Muscle of leg (tissue), 3 donors: ENCODE measurements at regions not wholly inside any gene's neighbourhood (a gene's known extent, or its start where the extent isn't known, plus 50 kb on each side); places are given as distances from the start of the nearest gene placed in this dataset.
A peak's percentile ranks its signal among the peaks of the same experiment; 100 is the strongest.

Experiments
- DNase-seq: peaks from one replicate; pipeline ENCODE4 v3.0.0; 2013
- H3K27ac ChIP-seq: one replicate; pipeline ENCODE4 v1.5.1; 2013; ENCODE audit warnings: mild to moderate bottlenecking, low read length, control low read depth
- H3K27me3 ChIP-seq: one replicate; pipeline ENCODE4 v1.6.1; 2013; ENCODE audit warnings: low read length; ENCODE audit not compliant: control insufficient read depth, insufficient read depth
- H3K36me3 ChIP-seq: one replicate; pipeline ENCODE4 v1.6.1; 2013; ENCODE audit warnings: low read length; ENCODE audit not compliant: control insufficient read depth, insufficient read depth
- H3K4me1 ChIP-seq: one replicate; pipeline ENCODE4 v1.6.1; 2013; ENCODE audit warnings: low read length; ENCODE audit not compliant: control insufficient read depth, insufficient read depth
- H3K4me3 ChIP-seq: one replicate; pipeline ENCODE4 v1.5.1; 2013; ENCODE audit warnings: low read length, control low read depth
- H3K9me3 ChIP-seq: replicated peaks from 2 replicates; pipeline ENCODE4 v1.6.1; 2013; ENCODE audit warnings: low read depth, low read length; ENCODE audit not compliant: control insufficient read depth
- WGBS: methylation state at CpG from one replicate; pipeline ENCODE4 v1.1.5; 2013; ENCODE audit warnings: missing lambda C conversion rate; ENCODE audit not compliant: insufficient coverage; 5-methylcytosine and 5-hydroxymethylcytosine counted together

DNA sequence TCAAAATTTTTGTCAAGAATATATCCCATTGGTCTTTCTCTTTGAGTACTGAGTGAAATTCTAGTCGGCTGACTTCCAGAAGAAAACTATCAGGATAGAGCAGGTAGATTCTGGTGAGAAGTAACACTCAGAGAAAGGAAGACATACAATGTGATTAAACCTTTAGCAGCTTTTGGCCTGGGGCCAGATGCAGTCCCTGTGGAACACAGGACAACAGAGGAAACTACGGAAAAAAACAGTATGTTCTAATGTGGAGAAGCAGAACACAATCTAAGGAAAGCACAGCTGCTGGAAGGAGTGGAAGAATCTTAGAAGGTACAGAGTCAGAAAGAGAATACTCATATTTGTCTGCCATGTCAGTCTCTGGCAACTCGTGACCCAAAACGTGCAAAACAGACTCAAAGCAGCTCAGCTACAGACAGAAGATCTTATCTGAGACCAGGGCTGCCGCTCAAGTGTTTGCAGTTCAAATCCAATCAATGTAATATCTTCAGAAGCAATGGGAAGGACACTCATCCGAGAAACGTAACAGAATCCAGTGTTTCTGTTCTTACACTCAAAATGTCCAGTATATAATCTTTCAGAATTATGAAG is 283.8 kb downstream of the MRPL39 start:
- no peak overlapping the region for H3K4me3 ChIP-seq
- no peaks in the 10 kb centered on the region for H3K27me3 ChIP-seq
- DNase-seq = peak; percentile 9
- H3K27ac ChIP-seq = no peak overlapping the region
- H3K9me3 ChIP-seq = no peaks in the 10 kb centered on the region
- no peaks in the 10 kb centered on the region for H3K4me1 ChIP-seq
- WGBS = 89% methylated on average over 4 of the region's 7 CpGs
- H3K36me3 ChIP-seq = no peaks in the 10 kb centered on the region

DNA sequence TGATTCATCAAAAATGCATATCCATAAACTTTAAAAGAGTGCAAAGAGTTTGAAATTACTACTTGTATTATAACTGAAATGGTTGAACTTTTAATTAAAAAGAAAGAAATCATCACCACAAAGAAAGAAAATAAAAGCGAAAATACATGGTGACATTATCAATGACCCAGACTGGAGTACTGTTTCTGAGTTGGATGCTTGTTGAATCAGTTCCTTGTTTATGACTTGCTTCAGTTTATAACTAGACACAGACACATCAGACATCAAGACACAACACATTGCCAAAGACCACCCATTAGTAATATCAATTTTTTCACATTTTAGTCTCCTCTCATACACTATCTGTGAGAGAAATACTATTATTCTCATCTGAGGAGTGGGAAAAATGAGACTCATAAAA is 293.0 kb downstream of the MRPL39 start:
- Histone ChIP-seq H3K27ac (no peak overlapping the region), H3K36me3 (no peaks in the 10 kb centered on the region), H3K4me1 (no peaks in the 10 kb centered on the region), H3K27me3 (no peaks in the 10 kb centered on the region), H3K4me3 (no peak overlapping the region), H3K9me3 (no peaks in the 10 kb centered on the region)
- no peak for DNase-seq
- WGBS = no CpG with 5 or more reads among the region's 1 CpG

DNA sequence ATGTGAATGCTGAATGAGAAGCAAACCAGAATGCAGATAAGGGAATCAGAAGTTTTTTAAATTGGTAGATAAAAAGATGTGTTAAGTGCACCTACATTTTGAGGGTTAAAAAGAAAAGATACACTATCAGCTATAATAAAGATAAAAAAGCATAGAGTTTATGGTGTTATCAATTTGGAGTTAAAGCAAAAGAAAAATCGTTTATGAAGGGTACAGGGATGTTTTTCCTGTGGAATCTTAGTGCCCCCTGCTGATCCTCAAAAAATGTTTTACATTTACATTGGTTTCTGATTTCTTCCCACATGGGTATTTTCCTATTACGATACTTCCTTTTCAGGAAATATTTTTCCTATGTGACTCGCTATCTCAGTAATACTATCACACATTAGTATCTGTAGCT is 293.5 kb downstream of the MRPL39 start:
- H3K27me3 ChIP-seq = no peaks in the 10 kb centered on the region
- no peak overlapping the region for H3K4me3 ChIP-seq
- WGBS = no CpG with 5 or more reads among the region's 3 CpGs
- DNase-seq = peak; percentile 8
- H3K4me1 ChIP-seq = no peaks in the 10 kb centered on the region
- H3K9me3 ChIP-seq = peaks cover 4% of the 10 kb centered on the region
- no peak overlapping the region for H3K27ac ChIP-seq
- H3K36me3 ChIP-seq = no peaks in the 10 kb centered on the region

DNA sequence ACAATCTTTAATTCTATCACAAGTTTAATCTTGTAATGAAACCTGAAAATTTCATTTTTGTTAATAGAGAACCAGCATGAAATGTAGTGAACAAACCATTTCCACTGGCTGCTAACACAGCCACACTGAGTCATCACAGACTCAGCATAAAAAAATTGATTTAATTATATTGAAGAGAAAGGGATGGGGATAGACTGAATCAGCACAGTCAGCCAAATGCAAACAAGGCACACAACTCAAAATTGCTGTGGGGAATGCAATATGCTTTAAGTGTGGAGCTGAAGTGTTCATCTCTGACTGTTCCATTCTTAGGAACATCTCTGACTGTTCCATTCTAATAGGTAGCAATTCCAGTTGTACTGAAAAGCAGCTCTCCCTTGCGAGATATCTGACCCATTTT is 299.8 kb downstream of the MRPL39 start:
- no peak overlapping the region for H3K4me3 ChIP-seq
- H3K4me1 ChIP-seq = no peaks in the 10 kb centered on the region
- WGBS = 57% methylated on average over 1 of the region's 1 CpG
- H3K27ac ChIP-seq = no peak overlapping the region
- H3K36me3 ChIP-seq = no peaks in the 10 kb centered on the region
- DNase-seq = no peak
- H3K27me3 ChIP-seq = no peaks in the 10 kb centered on the region
- H3K9me3 ChIP-seq = peaks cover 6% of the 10 kb centered on the region

DNA sequence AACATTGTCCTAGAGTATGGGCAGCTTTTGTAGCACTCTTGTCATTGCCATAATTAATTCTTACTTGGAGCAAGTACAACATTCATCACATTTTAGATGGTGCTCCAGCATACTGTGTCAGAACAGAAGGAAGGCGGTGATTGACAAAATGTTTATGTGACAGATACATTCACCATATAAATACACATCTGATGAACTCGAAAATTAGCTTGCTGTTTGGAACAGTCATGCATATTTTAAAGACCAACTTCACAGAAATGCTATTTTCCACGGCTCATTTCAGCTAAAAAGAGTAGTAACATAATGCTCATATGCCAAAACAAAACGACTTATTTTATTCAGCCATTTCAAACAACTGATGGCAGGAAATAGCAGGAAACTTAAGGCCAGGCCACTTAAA is 302.7 kb downstream of the MRPL39 start:
- H3K4me3 ChIP-seq = no peak overlapping the region
- no CpG with 5 or more reads among the region's 4 CpGs for WGBS
- no peaks in the 10 kb centered on the region for H3K4me1 ChIP-seq
- DNase-seq = peak; percentile 7
- H3K27me3 ChIP-seq = no peaks in the 10 kb centered on the region
- no peak overlapping the region for H3K27ac ChIP-seq
- no peaks in the 10 kb centered on the region for H3K36me3 ChIP-seq
- peaks cover 6% of the 10 kb centered on the region for H3K9me3 ChIP-seq

DNA sequence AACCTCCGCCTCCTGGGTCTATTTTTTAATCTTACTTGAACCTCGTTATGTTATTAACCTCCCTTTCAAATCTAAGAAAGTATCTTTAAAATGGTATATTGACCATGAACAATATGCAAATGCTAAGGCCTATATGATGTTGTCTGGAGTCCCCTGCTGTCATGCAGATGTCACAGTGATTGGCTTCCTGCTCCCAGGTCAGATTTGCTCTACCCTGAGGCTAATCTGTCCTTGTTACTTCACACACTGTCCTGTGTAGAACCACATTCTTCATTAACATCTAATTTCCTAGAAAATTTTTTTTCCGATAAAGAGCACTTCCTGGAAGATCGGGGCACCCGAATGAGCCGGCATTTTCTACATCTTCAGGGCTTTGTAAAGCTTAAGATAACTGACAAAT is 306.6 kb downstream of the MRPL39 start:
- Histone ChIP-seq H3K4me1 (no peaks in the 10 kb centered on the region), H3K36me3 (no peaks in the 10 kb centered on the region), H3K4me3 (no peak overlapping the region), H3K9me3 (no peaks in the 10 kb centered on the region), H3K27me3 (no peaks in the 10 kb centered on the region), H3K27ac (no peak overlapping the region)
- no peak for DNase-seq
- no CpG with 5 or more reads among the region's 6 CpGs for WGBS

DNA sequence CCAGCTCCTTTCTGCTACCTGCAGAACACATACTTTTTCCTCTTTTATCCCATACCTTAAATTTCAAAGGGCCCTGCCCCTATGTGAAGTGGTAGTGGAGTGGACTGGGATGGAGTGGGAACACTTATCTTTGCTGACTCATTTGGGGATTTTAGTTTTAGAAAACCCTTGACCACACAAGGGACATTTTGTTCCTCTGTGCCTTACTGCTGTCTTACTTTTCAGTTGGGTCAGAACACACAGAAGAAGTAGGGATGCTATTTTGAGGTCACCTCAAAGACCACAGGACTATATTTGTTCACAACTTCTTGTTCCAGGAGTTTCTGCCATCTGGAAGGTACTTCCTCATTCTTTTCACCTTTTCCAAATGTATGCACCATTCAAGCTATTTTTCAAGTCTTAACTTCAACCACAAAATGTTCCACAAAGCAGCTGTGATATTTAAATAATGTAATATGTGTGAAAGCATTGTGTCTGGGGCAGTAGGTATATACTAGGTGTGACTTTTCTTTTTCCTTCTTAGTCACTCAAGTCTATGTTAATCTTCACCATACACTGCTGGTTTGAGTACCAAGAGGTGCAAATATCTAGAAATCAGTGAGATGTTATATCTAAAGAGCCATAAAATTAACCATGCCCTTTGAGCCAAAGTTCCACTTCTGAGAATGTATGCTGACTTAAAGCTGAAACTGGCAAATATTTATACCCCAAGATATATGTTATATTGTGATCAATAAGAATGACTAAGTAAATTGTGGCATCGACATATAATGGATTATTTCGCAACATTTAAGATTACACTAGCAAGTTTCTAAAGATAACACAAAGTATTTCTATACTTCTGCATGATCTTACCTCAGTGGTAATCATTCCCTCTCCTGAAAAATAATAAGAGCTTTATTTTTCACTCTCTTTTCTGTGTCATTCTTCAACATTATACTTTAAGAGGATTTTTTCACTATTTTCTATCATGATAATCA is 308.5 kb downstream of the MRPL39 start:
- no peaks in the 10 kb centered on the region for H3K27me3 ChIP-seq
- no peak overlapping the region for H3K4me3 ChIP-seq
- H3K36me3 ChIP-seq = no peaks in the 10 kb centered on the region
- no peaks in the 10 kb centered on the region for H3K4me1 ChIP-seq
- DNase-seq = no peak
- no peaks in the 10 kb centered on the region for H3K9me3 ChIP-seq
- no CpG with 5 or more reads among the region's 2 CpGs for WGBS
- no peak overlapping the region for H3K27ac ChIP-seq

DNA sequence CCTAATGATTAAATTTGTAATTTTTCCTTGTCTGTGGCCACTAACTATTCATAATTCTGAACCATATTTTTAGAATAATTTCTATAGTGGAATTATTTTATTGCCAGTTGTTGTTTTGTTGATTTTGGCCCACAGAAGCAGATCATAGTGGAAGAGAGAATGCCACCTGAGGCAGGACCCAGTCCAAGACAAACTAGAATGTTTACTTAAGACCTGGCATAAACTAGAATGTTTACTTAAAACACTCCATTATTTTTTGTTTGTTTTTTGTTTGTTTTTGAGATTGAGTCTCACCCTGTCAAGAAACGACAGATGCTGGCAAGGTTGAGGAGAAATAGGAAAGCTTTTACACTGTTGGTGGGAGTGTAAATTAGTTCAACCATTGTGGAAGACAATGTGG is 310.2 kb downstream of the MRPL39 start:
- Histone ChIP-seq H3K9me3 (no peaks in the 10 kb centered on the region), H3K4me3 (no peak overlapping the region), H3K36me3 (no peaks in the 10 kb centered on the region), H3K4me1 (no peaks in the 10 kb centered on the region), H3K27ac (no peak overlapping the region), H3K27me3 (no peaks in the 10 kb centered on the region)
- WGBS = no CpG with 5 or more reads among the region's 1 CpG
- no peak for DNase-seq

DNA sequence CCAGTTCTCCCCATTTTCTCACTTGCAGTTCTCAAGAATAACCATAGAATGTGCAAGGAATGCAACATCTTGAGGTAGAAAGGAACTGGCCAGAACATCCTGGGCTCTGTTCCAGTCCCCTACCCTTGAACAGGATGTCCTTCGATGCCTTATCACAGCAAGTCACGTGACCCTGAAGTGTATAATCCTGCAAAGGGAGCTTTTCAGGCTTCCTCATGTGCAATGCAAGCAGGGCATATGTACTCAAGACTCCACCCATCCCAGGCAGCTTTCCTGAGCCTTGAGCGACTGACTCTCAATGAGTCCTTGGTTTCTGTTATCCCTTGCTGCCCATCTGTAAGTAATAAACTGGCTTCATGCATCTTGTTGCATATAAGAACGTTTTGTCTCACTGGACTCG is 311.0 kb downstream of the MRPL39 start:
- DNase-seq = no peak
- no peaks in the 10 kb centered on the region for H3K4me1 ChIP-seq
- H3K4me3 ChIP-seq = no peak overlapping the region
- H3K27ac ChIP-seq = no peak overlapping the region
- WGBS = 87% methylated on average over 5 of the region's 5 CpGs
- no peaks in the 10 kb centered on the region for H3K9me3 ChIP-seq
- no peaks in the 10 kb centered on the region for H3K27me3 ChIP-seq
- no peaks in the 10 kb centered on the region for H3K36me3 ChIP-seq

DNA sequence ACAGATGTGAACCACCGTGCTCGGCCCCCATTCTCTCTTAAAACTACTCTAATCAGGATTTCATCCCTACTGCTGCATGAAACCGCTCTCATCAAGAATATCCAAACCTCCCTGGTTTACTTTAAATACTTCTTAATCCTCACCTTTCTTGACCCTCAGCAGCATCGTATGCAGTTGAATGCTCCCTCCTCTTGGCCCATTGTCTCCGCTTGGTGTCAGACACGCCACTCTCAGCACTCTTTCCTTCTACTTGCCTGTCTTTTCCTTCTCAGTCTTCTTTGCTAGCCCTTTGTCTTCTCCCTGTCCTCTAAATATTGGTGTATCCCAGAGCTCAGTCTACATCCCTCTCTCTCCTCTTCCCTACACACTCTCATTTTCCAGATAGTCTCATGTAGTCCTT is 314.9 kb downstream of the MRPL39 start:
- no peak overlapping the region for H3K27ac ChIP-seq
- H3K4me3 ChIP-seq = no peak overlapping the region
- no peak for DNase-seq
- 90% methylated on average over 6 of the region's 6 CpGs for WGBS
- H3K27me3 ChIP-seq = no peaks in the 10 kb centered on the region
- H3K9me3 ChIP-seq = no peaks in the 10 kb centered on the region
- H3K4me1 ChIP-seq = no peaks in the 10 kb centered on the region
- no peaks in the 10 kb centered on the region for H3K36me3 ChIP-seq
